GM23248 (cell line): ENCODE measurements at regions not wholly inside any gene's neighbourhood (a gene's known extent, or its start where the extent isn't known, plus 50 kb on each side); places are given as distances from the start of the nearest gene placed in this dataset.

ENCODE experiments used
- EZH2 ChIP-seq: fragments of 200-600 bp; sonication (generic); IDR thresholded peaks from 2 replicates; pipeline ENCODE4 v1.6.1; 2018; ENCODE audit warnings: antibody characterized with exemption, mild to moderate bottlenecking; ENCODE audit not compliant: insufficient read depth, poor library complexity, severe bottlenecking
- EZH2phosphoT487 ChIP-seq: fragments of 200-600 bp; sonication (generic); IDR thresholded peaks from 2 replicates; pipeline ENCODE4 v1.6.1; 2018; ENCODE audit warnings: antibody characterized with exemption, moderate library complexity, mild to moderate bottlenecking, low read depth; ENCODE audit not compliant: insufficient read depth

DNA sequence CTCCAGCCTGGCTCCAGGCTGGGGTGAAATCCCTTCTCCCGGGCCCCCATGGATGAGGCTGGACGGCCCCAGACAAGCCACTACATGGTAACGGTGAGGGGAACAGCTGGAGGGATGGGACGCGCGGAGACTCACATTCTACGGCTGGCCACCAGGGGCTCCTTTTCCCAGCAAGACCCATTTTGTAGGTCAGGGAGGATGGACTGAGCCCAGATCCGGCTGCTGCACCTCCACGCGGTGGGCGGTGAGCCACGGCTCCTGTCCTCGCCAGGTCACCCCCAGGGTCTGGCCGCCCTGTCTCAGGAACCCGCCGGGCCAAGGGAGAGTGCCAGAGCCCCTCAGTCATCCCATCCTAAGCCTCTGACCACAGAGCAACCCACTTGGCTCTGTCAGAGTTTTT lies 75.0 kb upstream of the ACTRT2 start:
- no peak for TF ChIP-seq EZH2
- no peak for TF ChIP-seq EZH2phosphoT487
